Astrocyte of the cerebellum (primary cell): ENCODE measurements at regions not wholly inside any gene's neighbourhood (a gene's known extent, or its start where the extent isn't known, plus 50 kb on each side); places are given as distances from the start of the nearest gene placed in this dataset.

Experiments
- DNase-seq: peaks from one replicate; pipeline ENCODE4 v3.0.0-alpha.2; 2011; ENCODE audit warnings: low read depth
- H3K4me3 ChIP-seq: 2 replicates; pipeline ENCODE4 v1.5.1; 2011; ENCODE audit warnings: mild to moderate bottlenecking, low read depth, low read length, moderate library complexity
- CTCF ChIP-seq: IDR thresholded peaks from 2 replicates; pipeline ENCODE4 v1.5.1; 2012; ENCODE audit warnings: low read length, low read depth, moderate library complexity, mild to moderate bottlenecking; ENCODE audit errors: missing control alignments
- in situ Hi-C: cut with HindIII; loops from 2 replicates; pipeline ENCODE4 v1.10.0; 2017; ENCODE audit warnings: low sequenced_read_pairs

DNA sequence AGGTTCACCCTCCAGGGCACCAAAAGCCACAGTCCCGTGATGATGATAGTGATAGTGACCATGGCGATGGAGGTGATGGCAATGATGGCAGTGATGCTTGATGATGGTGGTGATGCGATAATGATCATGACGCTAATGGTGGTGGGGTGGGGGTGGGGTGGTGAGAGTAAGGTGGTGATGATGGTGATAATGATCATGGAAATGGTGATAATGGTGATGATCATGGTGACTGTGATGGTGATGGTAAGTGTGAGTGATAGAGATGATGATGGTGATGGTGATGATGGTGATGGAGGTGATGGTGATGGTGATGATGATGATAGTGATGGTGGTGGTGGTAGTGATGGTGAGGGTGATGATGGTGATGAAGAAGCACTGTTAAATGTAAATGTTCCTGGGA, 96.9 kb downstream of the SYNE3 start:
- H3K4me3 ChIP-seq = no peak overlapping the region
- no peak for DNase-seq
- no peak for TF ChIP-seq CTCF
- in situ Hi-C loops = no loop called here

- in situ Hi-C loops = no loop called here
- H3K4me3 ChIP-seq = no peak overlapping the region
- DNase-seq = no peak
- no peak for TF ChIP-seq CTCF
Observed at GRCh38 chr14:95418858-95419257, 97.6 kb downstream of the SYNE3 start.

- no peak for DNase-seq
- in situ Hi-C loops = no loop called here
- H3K4me3 ChIP-seq = no peak overlapping the region
- TF ChIP-seq CTCF = no peak
Observed at GRCh38 chr14:95417492-95417891, 97.8 kb upstream of the CLMN start.

DNA sequence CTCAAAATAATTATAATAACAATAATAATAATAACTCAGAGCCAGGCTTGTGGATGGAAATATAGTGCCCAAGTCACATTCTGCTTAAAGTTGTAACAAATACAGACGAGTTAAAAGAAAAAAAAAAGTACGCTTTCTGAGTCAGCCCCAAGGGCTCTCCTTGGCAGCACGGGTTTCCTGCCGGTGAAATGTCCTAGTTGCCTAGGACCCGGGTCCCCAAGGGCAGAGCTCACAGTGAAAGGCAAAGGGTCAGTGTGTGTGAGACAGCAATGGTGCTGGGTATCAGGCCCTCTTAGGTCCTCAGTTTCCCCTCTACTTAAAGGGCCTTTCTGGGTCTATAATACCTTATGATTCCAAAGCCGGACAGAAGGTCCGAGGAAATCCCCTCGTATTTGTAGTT, 96.3 kb upstream of the CLMN start:
- DNase-seq = no peak
- no peak for TF ChIP-seq CTCF
- H3K4me3 ChIP-seq = no peak overlapping the region
- in situ Hi-C loops = no loop called here

DNA sequence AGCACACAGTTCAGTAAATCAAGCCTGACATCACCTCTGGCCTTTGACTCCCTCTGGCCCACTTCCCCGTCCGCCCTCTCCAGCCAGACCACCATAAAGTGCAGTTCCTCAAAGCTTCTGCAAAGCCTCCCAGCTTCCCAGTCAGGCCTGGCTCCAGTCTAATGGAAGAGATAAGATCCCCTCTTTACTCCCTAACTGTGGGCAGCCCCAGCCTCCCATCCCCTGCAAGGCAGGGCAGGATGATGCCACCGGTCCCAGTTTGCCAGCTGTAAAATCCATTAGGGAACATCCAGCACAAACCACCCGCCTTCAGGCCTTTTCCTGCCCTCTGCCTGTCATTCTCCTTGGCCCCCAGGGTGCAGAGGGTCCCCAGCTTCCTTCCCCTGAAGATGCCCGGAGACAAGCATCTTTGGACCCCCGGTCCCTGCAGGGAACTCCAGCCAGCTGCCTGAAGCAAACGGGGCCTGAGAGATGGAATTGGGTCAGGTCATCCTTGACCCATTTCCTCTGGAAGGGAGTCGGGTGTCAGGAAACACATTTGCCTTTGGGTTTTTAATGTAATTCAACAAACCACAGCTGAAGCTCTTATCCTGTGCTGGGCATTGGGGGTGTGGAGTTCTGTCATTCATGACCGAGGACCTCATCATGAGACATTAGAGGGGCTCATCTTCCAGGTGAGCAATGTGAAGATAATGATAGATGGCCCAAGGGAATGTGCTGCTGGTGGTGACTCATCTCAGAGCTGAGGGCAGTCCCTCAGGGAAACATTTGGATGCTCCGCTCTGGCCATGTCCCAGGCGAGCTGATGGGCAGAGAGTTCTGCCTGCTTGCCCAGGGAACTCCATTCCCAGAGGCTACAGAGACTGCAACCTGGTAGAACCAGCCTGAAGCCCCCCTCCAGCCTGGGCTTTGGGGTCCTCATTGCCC, 93.8 kb upstream of the CLMN start:
- H3K4me3 ChIP-seq = no peak overlapping the region
- in situ Hi-C loops = no loop called here
- no peak for DNase-seq
- no peak for TF ChIP-seq CTCF

GRCh38 chr14:95410838-95411237, 91.1 kb upstream of the CLMN start:
- in situ Hi-C loops = no loop called here

More at GRCh38 chr14:95410838-95411237, 91.1 kb upstream of the CLMN start:
- no peak for TF ChIP-seq CTCF
- H3K4me3 ChIP-seq = no peak overlapping the region
- DNase-seq = no peak
